Neural crest cell (in vitro differentiated cells): ENCODE measurements at regions not wholly inside any gene's neighbourhood (a gene's known extent, or its start where the extent isn't known, plus 50 kb on each side); places are given as distances from the start of the nearest gene placed in this dataset.

Experiments used
- DNase-seq: peaks from one replicate; pipeline ENCODE4 v3.0.0; 2021; ENCODE audit warnings: low read depth, mixed read lengths, low spot score
- H3K27ac Mint-ChIP-seq: one replicate; pipeline ENCODE4 v1.8.0; 2021; ENCODE audit warnings: mild to moderate bottlenecking, mixed read lengths; ENCODE audit not compliant: unreplicated experiment
- H3K27me3 Mint-ChIP-seq: 2 replicates; pipeline ENCODE4 v1.8.0; 2021; ENCODE audit warnings: low read depth, mild to moderate bottlenecking, mixed read lengths
- H3K36me3 Mint-ChIP-seq: 2 replicates; pipeline ENCODE4 v1.8.0; 2021; ENCODE audit warnings: low read depth, mild to moderate bottlenecking, mixed read lengths
- H3K4me1 Mint-ChIP-seq: 2 replicates; pipeline ENCODE4 v1.8.0; 2021; ENCODE audit warnings: mixed read lengths
- H3K4me3 Mint-ChIP-seq: one replicate; pipeline ENCODE4 v1.8.0; 2021; ENCODE audit warnings: mild to moderate bottlenecking, mixed read lengths
- H3K9me3 Mint-ChIP-seq: 2 replicates; pipeline ENCODE4 v1.8.0; 2021; ENCODE audit warnings: mixed read lengths
- CTCF ChIP-seq: fragments of 200-600 bp; sonication (generic); conservative IDR thresholded peaks from 2 replicates; pipeline ENCODE4 v1.5.0; 2021; ENCODE audit warnings: antibody characterized with exemption, mild to moderate bottlenecking

DNA sequence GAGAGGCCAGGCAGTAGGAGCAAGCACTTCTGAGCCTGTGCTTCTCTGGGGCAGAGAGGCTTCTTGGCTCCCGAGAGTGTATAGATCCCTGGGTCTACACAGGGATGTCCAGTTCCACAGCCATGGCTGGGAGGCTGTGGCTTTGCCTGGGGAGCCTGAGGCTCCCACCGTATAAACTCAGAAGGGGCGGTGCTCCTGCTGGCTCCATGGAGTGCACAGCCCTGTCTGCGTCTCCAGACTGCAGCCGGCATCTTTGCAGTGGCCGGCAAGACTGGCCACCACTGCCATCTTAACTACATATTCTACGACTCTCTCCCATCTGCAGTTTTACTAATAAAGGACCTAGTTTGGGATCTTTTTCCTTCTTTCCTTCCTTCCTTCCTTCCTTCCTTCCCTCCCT is 1253.8 kb downstream of the C4orf33 start:
- Mint-ChIP-seq H3K9me3 (no peaks in the 10 kb centered on the region), H3K36me3 (no peaks in the 10 kb centered on the region), H3K27ac (no peak overlapping the region), H3K4me3 (no peak overlapping the region), H3K27me3 (no peaks in the 10 kb centered on the region), H3K4me1 (no peaks in the 10 kb centered on the region)
- DNase-seq = no peak
- no peak for TF ChIP-seq CTCF

GRCh38 chr4:130356873-130357272 is 1260.9 kb downstream of the C4orf33 start:
- H3K27ac Mint-ChIP-seq = no peak overlapping the region
- no peaks in the 10 kb centered on the region for H3K36me3 Mint-ChIP-seq
- no peaks in the 10 kb centered on the region for H3K27me3 Mint-ChIP-seq
- no peak overlapping the region for H3K4me3 Mint-ChIP-seq
- no peaks in the 10 kb centered on the region for H3K4me1 Mint-ChIP-seq
- H3K9me3 Mint-ChIP-seq = no peaks in the 10 kb centered on the region
- no peak for DNase-seq
- TF ChIP-seq CTCF = no peak

DNA sequence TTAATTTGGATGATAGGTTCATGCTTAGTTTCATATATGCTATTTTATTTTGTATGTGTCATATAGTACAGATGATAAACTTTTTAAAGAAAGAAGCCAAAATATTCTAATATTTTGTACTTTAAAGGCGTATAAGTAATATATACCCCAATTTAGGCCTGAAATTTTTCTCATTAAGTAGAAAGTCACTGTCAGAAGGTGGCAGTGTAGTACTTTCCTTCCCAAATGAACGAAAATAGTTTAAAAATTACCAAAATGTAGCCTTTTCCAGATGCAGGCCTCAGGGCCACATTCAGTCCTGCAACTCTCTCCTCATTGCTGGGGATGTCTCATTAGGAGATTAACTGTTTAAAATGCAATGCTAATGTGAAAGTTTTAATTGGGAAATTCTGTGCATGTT is 1263.6 kb downstream of the C4orf33 start:
- Mint-ChIP-seq H3K27me3 (no peaks in the 10 kb centered on the region), H3K4me1 (no peaks in the 10 kb centered on the region), H3K9me3 (no peaks in the 10 kb centered on the region), H3K27ac (no peak overlapping the region), H3K36me3 (no peaks in the 10 kb centered on the region), H3K4me3 (no peak overlapping the region)
- DNase-seq = no peak
- peak; percentile 59 for TF ChIP-seq CTCF

- no peaks in the 10 kb centered on the region for H3K27me3 Mint-ChIP-seq
- no peak overlapping the region for H3K4me3 Mint-ChIP-seq
- no peaks in the 10 kb centered on the region for H3K4me1 Mint-ChIP-seq
- H3K27ac Mint-ChIP-seq = no peak overlapping the region
- no peaks in the 10 kb centered on the region for H3K9me3 Mint-ChIP-seq
- no peak for TF ChIP-seq CTCF
- DNase-seq = no peak
- no peaks in the 10 kb centered on the region for H3K36me3 Mint-ChIP-seq
Measured at GRCh38 chr4:130361616-130362015, 1265.7 kb downstream of the C4orf33 start.

- H3K4me1 Mint-ChIP-seq = no peaks in the 10 kb centered on the region
- no peak overlapping the region for H3K4me3 Mint-ChIP-seq
- DNase-seq = no peak
- no peaks in the 10 kb centered on the region for H3K36me3 Mint-ChIP-seq
- no peak overlapping the region for H3K27ac Mint-ChIP-seq
- TF ChIP-seq CTCF = no peak
- H3K9me3 Mint-ChIP-seq = no peaks in the 10 kb centered on the region
- H3K27me3 Mint-ChIP-seq = no peaks in the 10 kb centered on the region
Measured at GRCh38 chr4:130368668-130369067, 1272.7 kb downstream of the C4orf33 start.

DNA sequence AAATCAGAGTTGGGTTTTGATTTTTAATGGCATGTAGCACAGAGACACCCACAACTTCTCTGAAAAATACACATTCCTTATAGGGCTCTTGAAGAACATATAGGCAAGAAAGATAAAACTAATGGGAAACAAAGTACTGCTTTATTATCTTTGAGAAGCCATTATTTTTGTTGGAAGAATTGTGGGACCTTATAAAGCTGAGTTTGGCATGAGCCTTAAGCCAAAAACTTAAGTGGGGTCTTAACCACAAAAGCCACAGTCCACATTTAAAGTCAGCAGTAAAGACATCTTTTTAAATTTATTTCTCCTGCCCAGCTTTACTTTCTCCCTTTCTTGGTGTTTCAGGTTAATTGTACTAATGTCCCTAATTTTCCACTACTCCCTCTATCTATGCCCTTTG is 1297.3 kb downstream of the C4orf33 start:
- no peak for DNase-seq
- Mint-ChIP-seq H3K9me3 (no peaks in the 10 kb centered on the region), H3K27me3 (no peaks in the 10 kb centered on the region), H3K4me3 (no peak overlapping the region), H3K36me3 (no peaks in the 10 kb centered on the region), H3K27ac (no peak overlapping the region), H3K4me1 (no peaks in the 10 kb centered on the region)
- TF ChIP-seq CTCF = no peak
